GM23248 (cell line): ENCODE measurements at regions not wholly inside any gene's neighbourhood (a gene's known extent, or its start where the extent isn't known, plus 50 kb on each side); places are given as distances from the start of the nearest gene placed in this dataset.
A peak's percentile ranks its signal among the peaks of the same experiment; 100 is the strongest.
"Not testable (repeated sequence)": the region's sequence is repeated elsewhere in the genome, so short reads cannot be mapped to it uniquely, and the experiment has no call there.

ENCODE experiments used
- DNase-seq: peaks from one replicate; pipeline ENCODE4 v3.0.0-alpha.2; 2015
- H2AFZ ChIP-seq: fragments of 200-600 bp; sonication (generic); 2 replicates; pipeline ENCODE4 v1.6.1; 2016; ENCODE audit warnings: antibody characterized with exemption
- H3F3A ChIP-seq: fragments of 200-600 bp; sonication (generic); 2 replicates; pipeline ENCODE4 v1.6.1; 2016; ENCODE audit warnings: mild to moderate bottlenecking, antibody characterized with exemption, mixed run types; ENCODE audit not compliant: insufficient read depth
- H3K27ac ChIP-seq: fragments of 200-600 bp; sonication (generic); 2 replicates; pipeline ENCODE4 v1.5.1; 2016; ENCODE audit warnings: mild to moderate bottlenecking
- H3K27me3 ChIP-seq: fragments of 200-600 bp; sonication (generic); replicated peaks from 2 replicates; pipeline ENCODE4 v1.6.1; 2016; ENCODE audit warnings: mild to moderate bottlenecking; ENCODE audit not compliant: insufficient read depth
- H3K36me3 ChIP-seq: fragments of 200-600 bp; sonication (generic); 2 replicates; pipeline ENCODE4 v1.6.1; 2016; ENCODE audit warnings: low read depth, mild to moderate bottlenecking
- H3K4me1 ChIP-seq: fragments of 200-600 bp; sonication (generic); 2 replicates; pipeline ENCODE4 v1.6.1; 2016; ENCODE audit warnings: mild to moderate bottlenecking; ENCODE audit not compliant: insufficient read depth
- H3K4me2 ChIP-seq: fragments of 200-600 bp; sonication (generic); one replicate; pipeline ENCODE4 v1.6.1; 2016; ENCODE audit warnings: mild to moderate bottlenecking; ENCODE audit not compliant: unreplicated experiment
- H3K4me3 ChIP-seq: fragments of 200-600 bp; sonication (generic); 2 replicates; pipeline ENCODE4 v1.5.1; 2016; ENCODE audit warnings: mild to moderate bottlenecking
- H3K79me2 ChIP-seq: fragments of 200-600 bp; sonication (generic); 2 replicates; pipeline ENCODE4 v1.6.1; 2016; ENCODE audit warnings: mild to moderate bottlenecking; ENCODE audit not compliant: insufficient read depth
- H3K9ac ChIP-seq: fragments of 200-600 bp; sonication (generic); 2 replicates; pipeline ENCODE4 v1.6.1; 2016; ENCODE audit warnings: mild to moderate bottlenecking
- H3K9me2 ChIP-seq: fragments of 200-600 bp; sonication (generic); 2 replicates; pipeline ENCODE4 v1.6.1; 2016; ENCODE audit warnings: mixed run types, mild to moderate bottlenecking, moderate library complexity; ENCODE audit not compliant: insufficient read depth
- H3K9me3 ChIP-seq: fragments of 200-600 bp; sonication (generic); one replicate; pipeline ENCODE4 v1.6.1; 2017; ENCODE audit warnings: low read depth
- H4K20me1 ChIP-seq: fragments of 200-600 bp; sonication (generic); 2 replicates; pipeline ENCODE4 v1.6.0; 2016; ENCODE audit not compliant: insufficient read depth
- EZH2 ChIP-seq: fragments of 200-600 bp; sonication (generic); IDR thresholded peaks from 2 replicates; pipeline ENCODE4 v1.6.1; 2018; ENCODE audit warnings: antibody characterized with exemption, mild to moderate bottlenecking; ENCODE audit not compliant: insufficient read depth, poor library complexity, severe bottlenecking
- EZH2phosphoT487 ChIP-seq: fragments of 200-600 bp; sonication (generic); IDR thresholded peaks from 2 replicates; pipeline ENCODE4 v1.6.1; 2018; ENCODE audit warnings: antibody characterized with exemption, moderate library complexity, mild to moderate bottlenecking, low read depth; ENCODE audit not compliant: insufficient read depth
- WGBS, 2 experiments: methylation state at CpG; one replicate each; pipeline ENCODE4 v1.1.6; 2015 to 2017; ENCODE audit warnings: low lambda C conversion rate in 2 of 2, low coverage in 1 of 2; ENCODE audit errors: missing lambda C conversion rate in 2 of 2; 5-methylcytosine and 5-hydroxymethylcytosine counted together
- in situ Hi-C: fragments of 300-500 bp; cut with MboI; formaldehyde crosslinking; loops from 2 replicates; pipeline ENCODE4 v1.15.0; 2020

DNA sequence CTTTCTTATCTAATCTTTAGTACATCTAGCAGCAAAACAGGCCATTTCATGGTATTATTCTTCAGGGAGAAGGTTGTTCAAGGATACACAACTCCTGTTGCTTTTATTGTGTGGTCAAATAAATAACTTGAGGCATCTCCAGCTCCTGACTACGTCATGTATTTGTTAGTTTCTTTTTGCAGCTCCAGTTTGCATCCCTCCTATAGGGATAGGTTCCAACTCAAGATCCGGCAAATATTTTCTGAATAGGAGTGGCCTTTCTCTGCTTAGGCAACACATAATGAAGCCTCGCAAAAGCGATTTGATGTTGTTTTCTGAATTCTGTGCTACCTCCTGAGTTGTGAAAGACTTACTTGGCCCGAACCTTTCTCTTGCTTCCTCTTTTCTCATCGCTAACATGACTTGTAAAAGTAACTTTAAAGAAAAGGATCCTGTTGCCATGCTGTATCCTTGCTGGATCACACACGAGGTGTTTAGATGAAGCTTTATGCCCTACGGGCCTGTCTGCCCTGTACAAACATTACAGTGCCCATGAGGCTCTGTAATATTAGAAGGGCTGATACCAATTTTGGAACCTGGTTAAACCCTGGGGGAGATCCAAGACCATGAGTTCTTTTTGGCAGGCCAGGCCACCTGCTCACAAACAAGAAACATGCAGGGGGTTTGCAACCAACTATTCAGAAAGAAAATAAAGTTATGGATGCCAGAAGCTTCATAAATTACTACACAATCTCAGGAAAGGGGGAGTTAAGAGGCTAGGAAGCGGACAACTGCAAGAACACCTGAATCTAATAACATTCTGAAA is 149.8 kb upstream of the FGF10 start:
- no peak for TF ChIP-seq EZH2
- no peaks in the 10 kb centered on the region for H3K79me2 ChIP-seq
- H3K9me2 ChIP-seq = no peaks in the 10 kb centered on the region
- in situ Hi-C loops = loop anchor here (10.0 kb wide), 1 partner anchor 236 kb away; no protein-coding TSS in a partner anchor
- 0 out of 2 replicates have a peak overlapping the region, but pooled peaks have one; percentile 2 for H3K4me3 ChIP-seq
- no peak overlapping the region for H3K9ac ChIP-seq
- no peaks in the 10 kb centered on the region for H4K20me1 ChIP-seq
- DNase-seq = peak; percentile 13
- H3K27me3 ChIP-seq = peaks cover 61% of the 10 kb centered on the region
- WGBS, 2 experiments = 4 to 9% methylated on average over 9 of the region's 9 CpGs
- no peak overlapping the region for H2AFZ ChIP-seq
- H3K4me1 ChIP-seq = no peaks in the 10 kb centered on the region
- H3K4me2 ChIP-seq = no peak overlapping the region
- no peaks in the 10 kb centered on the region for H3F3A ChIP-seq
- no peaks in the 10 kb centered on the region for H3K9me3 ChIP-seq
- no peaks in the 10 kb centered on the region for H3K36me3 ChIP-seq
- H3K27ac ChIP-seq = no peak overlapping the region

DNA sequence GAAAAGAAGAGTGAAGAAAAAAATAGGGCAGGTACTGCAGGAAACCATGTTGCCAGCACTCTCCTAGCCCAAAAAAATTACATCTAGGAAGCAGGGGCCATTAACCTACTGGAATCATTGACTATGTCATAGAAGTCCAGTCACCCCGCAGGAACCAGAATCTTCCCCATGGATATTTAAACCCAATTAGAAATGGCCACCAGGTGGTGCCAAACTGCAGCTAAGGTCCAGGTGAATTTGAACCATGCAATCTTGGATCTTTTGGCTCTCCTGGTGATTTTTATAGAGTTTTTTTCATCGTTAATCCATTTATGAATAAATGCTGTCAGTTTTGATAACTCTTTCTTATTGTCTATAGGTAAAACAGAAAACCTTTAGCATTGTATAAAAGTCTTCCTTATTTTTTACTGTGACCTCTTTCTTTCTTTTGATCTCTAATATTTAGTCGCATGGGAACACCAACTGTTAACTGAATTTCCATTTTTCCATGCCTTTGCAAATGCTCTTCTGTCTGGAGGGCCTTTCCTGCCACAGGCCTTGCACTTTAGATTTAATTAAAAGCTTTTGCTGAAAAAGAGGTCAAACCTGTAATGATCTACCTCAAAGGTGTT is 147.5 kb upstream of the FGF10 start:
- Histone ChIP-seq H2AFZ (no peak overlapping the region), H3K27ac (no peak overlapping the region), H3K36me3 (no peaks in the 10 kb centered on the region), H3K9me2 (no peaks in the 10 kb centered on the region), H3K4me2 (no peak overlapping the region), H3K9me3 (no peaks in the 10 kb centered on the region), H3K4me3 (no peak overlapping the region), H3F3A (no peaks in the 10 kb centered on the region), H3K9ac (no peak overlapping the region), H3K4me1 (no peaks in the 10 kb centered on the region), H4K20me1 (no peaks in the 10 kb centered on the region), H3K27me3 (peaks cover 47% of the 10 kb centered on the region), H3K79me2 (no peaks in the 10 kb centered on the region)
- 60 to 64% methylated on average over 3 of the region's 3 CpGs for WGBS, 2 experiments
- in situ Hi-C loops = loop anchor here (10.0 kb wide), 1 partner anchor 238 kb away; no protein-coding TSS in a partner anchor
- TF ChIP-seq EZH2phosphoT487 (no peak), EZH2 (no peak)
- peak; percentile 63 for DNase-seq

DNA sequence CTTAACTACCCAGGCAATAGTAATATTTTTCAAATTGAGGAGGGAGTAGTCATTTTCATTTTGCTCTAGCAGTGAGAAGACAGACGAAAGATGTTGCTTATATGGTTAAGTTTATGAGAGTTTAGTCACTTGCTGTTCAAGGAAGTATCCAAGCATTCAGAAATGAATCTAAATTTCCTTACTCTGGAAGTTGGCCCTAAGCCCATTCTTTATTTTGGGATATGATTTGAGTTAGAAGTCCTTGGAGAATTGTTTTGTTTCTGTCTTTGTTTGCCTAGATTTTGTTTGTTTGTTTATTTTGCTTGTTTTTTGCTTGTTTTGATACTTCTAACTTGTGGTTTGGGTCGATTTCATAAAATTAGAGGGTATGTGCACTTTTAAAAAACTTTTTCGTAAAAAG is 146.4 kb upstream of the FGF10 start:
- no peaks in the 10 kb centered on the region for H3F3A ChIP-seq
- H4K20me1 ChIP-seq = no peaks in the 10 kb centered on the region
- H3K27me3 ChIP-seq = peaks cover 38% of the 10 kb centered on the region
- no peak overlapping the region for H2AFZ ChIP-seq
- no peak overlapping the region for H3K4me3 ChIP-seq
- no peak overlapping the region for H3K27ac ChIP-seq
- TF ChIP-seq EZH2phosphoT487 (no peak), EZH2 (no peak)
- no peaks in the 10 kb centered on the region for H3K9me2 ChIP-seq
- no peak overlapping the region for H3K9ac ChIP-seq
- in situ Hi-C loops = loop anchor here (10.0 kb wide), 1 partner anchor 239 kb away; no protein-coding TSS in a partner anchor
- no peaks in the 10 kb centered on the region for H3K4me1 ChIP-seq
- no peak for DNase-seq
- H3K4me2 ChIP-seq = no peak overlapping the region
- WGBS, 2 experiments = 29 to 37% methylated on average over 3 of the region's 3 CpGs
- H3K79me2 ChIP-seq = no peaks in the 10 kb centered on the region
- H3K9me3 ChIP-seq = no peaks in the 10 kb centered on the region
- no peaks in the 10 kb centered on the region for H3K36me3 ChIP-seq

DNA sequence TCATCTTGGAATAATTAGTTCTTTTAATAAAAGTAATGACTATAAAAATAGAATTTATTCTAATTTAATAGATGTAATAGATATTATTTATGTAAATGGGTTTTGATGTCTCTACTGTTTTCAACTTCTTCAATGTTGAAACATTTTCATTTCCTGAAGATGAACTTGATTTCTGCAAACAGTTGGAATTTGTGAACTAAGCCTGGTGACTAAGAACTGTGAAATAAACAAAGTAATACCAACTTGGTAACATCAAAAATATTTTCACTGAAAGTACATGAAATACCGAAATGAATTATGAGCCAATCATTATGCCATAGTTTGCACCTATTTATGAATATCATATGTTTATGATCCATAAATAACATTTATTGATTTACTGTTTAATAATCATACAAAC is 143.8 kb upstream of the FGF10 start:
- peak; percentile 3 for DNase-seq
- Histone ChIP-seq H3K9ac (no peak overlapping the region), H3F3A (no peaks in the 10 kb centered on the region), H2AFZ (no peak overlapping the region), H3K4me2 (no peak overlapping the region), H3K4me3 (no peak overlapping the region), H3K9me2 (no peaks in the 10 kb centered on the region), H3K79me2 (no peaks in the 10 kb centered on the region), H3K36me3 (no peaks in the 10 kb centered on the region), H3K27ac (no peak overlapping the region), H3K27me3 (peaks cover 14% of the 10 kb centered on the region; the same call in 1 of the 2 replicates), H3K9me3 (no peaks in the 10 kb centered on the region), H3K4me1 (no peaks in the 10 kb centered on the region), H4K20me1 (no peaks in the 10 kb centered on the region)
- WGBS, 2 experiments = 0 to 5% methylated on average over 1 of the region's 1 CpG
- in situ Hi-C loops = loop anchor here (10.0 kb wide), 1 partner anchor 242 kb away; no protein-coding TSS in a partner anchor
- TF ChIP-seq EZH2phosphoT487 (no peak), EZH2 (no peak)

DNA sequence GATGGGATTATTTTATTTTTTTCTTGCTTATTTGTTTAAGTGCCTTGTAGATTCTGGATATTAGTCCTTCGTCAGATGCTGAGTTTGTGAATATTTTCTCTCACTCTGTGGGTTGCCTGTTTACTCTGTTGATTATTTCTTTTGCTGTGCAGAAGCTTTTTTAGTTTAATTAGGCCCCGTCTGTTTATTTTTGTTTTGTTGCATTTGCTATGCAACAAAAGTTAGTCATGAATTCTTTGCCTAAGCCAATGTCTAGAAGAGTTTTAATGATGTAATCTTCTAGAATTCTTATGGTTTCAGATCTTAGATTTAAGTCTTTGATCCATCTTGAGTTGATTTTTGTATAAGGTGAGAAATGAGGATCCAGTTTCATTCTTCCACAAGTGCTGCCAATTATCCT is 142.5 kb upstream of the FGF10 start:
- not testable (repeated sequence) for DNase-seq, H3K9ac ChIP-seq, H3F3A ChIP-seq, H3K9me3 ChIP-seq, H4K20me1 ChIP-seq, H3K4me2 ChIP-seq, H3K9me2 ChIP-seq, H3K79me2 ChIP-seq, H3K36me3 ChIP-seq, H3K4me3 ChIP-seq, H3K27ac ChIP-seq, H2AFZ ChIP-seq, H3K4me1 ChIP-seq
- in situ Hi-C loops = loop anchor here (10.0 kb wide), 1 partner anchor 243 kb away; no protein-coding TSS in a partner anchor
- peaks cover 14% of the 10 kb centered on the region; the same call in 1 of the 2 replicates for H3K27me3 ChIP-seq
- 0 to 2% methylated on average over 2 of the region's 2 CpGs for WGBS, 2 experiments

DNA sequence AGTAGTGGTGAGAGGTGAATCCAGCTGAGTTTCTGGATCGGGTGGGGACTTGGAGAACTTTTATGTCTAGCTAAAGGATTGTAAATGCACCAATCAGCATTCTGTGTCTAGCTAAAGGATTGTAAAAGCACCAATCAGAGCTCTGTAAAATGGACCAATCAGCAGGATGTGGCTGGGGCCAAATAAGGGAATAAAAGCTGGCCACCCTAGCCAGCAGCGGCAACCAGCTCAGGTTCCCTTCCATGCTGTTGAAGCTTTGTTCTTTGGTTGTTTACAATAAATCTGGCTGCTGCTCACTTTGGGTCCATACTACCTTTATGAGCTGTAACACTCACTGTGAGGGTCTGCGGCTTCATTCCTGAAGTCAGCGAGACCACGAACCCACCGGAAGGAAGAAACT is 141.6 kb upstream of the FGF10 start:
- H3F3A ChIP-seq, H3K79me2 ChIP-seq, H3K9me2 ChIP-seq, H3K9me3 ChIP-seq, H2AFZ ChIP-seq, H3K4me2 ChIP-seq, H3K27ac ChIP-seq, H3K27me3 ChIP-seq, H3K36me3 ChIP-seq, H4K20me1 ChIP-seq, DNase-seq, H3K4me1 ChIP-seq, H3K9ac ChIP-seq, H3K4me3 ChIP-seq: not testable (repeated sequence)
- in situ Hi-C loops = loop anchor here (10.0 kb wide), 1 partner anchor 244 kb away; no protein-coding TSS in a partner anchor
- 65 to 69% methylated on average over 6 of the region's 6 CpGs for WGBS, 2 experiments
